ENCODE measurements at regions not wholly inside any gene's neighbourhood (a gene's known extent, or its start where the extent isn't known, plus 50 kb on each side); places are given as distances from the start of the nearest gene placed in this dataset.
"Not testable (repeated sequence)": the region's sequence is repeated elsewhere in the genome, so short reads cannot be mapped to it uniquely, and the experiment has no call there.

DNA sequence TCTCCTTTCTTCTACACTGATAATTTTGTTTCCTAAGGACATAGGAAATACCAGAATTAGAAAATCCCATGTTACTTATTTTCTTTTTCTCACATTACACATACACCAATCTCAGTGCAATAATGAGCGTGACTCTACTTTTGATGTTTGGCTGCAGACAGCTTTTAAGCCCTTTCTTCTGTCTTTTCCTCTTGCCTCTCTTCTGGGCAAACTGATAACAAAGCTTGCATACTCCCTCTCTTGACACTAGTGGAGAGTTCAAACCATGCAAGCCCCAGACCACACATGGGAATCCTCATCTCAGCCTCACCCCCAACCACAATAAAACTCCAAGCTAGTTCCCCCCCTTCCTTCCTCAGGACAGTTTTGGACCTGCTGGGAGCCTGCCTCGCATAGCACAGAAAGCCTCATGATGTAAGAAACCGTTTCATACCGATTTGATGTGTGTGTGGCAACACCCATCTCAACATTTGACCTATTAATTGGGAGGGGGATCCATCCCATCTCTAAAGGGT is 161.9 kb downstream of the EMP1 start:
- in situ Hi-C loops (cut with MboI; ENCODE audit: low pct_unique_long_range_greater_than_20kb, low sequenced_read_pairs): no loop called here
- DNase-seq: no peak

DNA sequence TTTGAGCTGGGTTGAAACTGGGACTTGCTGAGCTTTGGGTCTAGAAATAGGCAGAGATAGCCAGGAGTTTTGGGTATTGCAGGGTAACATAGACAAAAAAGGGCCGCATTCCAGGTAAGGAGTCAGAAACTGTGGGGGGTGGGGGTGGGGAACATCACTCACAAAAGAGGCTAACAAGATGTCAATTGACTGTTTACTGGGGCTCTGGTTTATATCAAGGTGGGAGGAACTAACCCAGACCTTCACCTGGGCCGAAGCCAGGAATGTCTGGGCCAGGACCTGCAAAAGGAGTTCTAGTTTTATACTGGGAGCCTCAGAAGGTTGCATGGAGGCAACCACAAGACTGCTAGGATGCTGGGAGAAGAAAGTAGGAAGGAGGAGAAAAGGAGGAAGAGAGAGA is 154.4 kb downstream of the EMP1 start:
- in situ Hi-C loops (cut with MboI; ENCODE audit: low pct_unique_long_range_greater_than_20kb, low sequenced_read_pairs): no loop called here
- no peak for DNase-seq

DNA sequence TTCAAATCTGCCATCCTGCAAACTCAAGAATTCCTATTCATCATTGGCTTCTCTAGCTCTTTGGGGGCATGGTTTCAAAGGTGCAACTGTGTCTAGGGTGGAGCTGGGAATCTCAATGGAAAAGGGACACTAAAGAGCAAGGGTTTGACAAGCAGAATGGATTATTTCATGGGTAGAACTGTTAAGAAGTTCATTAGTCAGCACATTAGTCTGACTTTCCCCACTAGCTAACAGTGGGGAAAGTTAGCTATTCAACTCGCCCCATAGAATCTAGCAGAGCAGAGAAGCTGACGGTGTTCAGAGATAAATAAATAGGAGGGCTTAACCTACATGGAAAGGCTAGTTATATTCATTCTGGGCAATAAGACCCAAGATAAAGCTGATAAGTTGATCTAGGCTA is 153.9 kb downstream of the EMP1 start:
- in situ Hi-C loops (cut with MboI; ENCODE audit: low pct_unique_long_range_greater_than_20kb, low sequenced_read_pairs): no loop called here
- DNase-seq: no peak

DNA sequence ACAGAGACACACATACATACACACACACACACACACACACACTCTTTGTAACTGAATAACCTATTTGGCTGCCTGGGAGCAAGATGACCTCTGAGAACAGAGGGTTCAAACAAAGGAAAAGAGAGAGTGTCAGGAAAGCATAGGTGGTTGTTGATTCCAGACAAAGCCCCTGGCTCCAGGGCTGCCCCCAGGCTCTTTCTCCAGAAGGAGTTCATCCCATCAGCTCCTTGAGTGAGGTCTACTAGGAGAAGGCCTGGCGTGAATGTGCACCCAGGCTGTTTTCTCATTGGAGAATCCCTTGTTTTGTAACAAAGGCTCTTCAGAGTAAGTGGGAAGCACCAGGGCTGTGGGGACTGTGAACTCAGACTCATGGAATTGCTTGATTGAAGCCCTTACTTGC is 151.9 kb downstream of the EMP1 start:
- in situ Hi-C loops (cut with MboI; ENCODE audit: low pct_unique_long_range_greater_than_20kb, low sequenced_read_pairs): no loop called here
- DNase-seq: no peak

DNA sequence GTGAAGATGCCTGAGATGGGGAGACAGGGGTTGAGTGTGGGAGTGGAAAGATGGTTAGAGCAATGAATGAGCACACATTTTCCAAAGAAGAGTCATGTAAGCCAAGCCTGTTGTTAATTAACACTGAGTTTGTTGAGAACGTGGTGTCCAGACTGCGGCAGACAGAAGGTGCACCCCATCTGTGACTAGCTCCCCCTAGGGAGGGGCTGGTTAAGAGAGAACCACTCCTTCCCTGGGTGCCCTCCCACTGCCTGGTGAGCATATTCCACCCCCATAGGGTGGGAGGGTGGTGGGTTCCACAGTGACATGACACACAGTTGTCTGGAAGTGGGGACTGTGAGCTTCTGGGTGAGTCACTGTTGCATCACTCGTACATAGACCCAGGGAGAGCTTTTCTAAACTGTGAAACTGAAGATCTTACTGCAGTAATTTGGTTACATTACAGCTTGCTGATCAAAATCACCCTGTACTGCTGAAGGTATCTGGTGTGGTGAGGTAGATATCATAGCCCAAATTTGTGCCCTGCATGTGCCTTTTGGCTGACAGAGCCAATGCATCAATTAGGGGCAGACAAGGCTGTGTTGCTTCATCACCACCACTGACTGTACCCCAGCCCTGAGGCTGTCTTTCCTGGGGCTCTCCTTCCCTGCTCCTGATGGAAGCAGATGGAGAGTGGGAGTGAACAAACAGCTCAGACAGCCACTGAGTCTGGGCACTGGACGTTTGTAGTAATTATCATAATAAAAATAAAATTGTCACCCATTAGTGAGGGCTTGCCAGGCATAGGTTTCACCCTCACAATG is 150.9 kb downstream of the EMP1 start:
- DNase-seq: no peak
- in situ Hi-C loops (cut with MboI; ENCODE audit: low pct_unique_long_range_greater_than_20kb, low sequenced_read_pairs): no loop called here

DNA sequence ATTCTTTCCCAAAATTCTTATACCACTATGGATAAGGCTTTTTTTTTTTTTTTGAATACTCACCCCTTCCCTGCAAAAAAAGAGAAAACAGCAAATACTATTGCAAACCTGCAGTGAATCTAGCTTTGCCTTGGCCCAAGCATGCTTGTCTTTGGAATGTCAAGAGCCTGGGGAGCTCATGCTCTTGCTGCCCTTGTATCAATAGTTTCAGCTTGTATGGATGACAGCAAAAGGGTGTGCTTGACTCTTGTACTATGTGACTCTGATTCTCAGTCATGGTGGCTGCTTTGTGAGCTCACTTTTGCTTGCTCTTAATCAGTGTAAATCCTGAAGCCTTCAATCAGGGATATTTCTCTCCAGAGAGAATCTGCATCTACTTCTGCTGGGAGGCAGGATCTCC is 149.2 kb downstream of the EMP1 start:
- in situ Hi-C loops (cut with MboI; ENCODE audit: low pct_unique_long_range_greater_than_20kb, low sequenced_read_pairs): no loop called here
- DNase-seq: no peak

DNA sequence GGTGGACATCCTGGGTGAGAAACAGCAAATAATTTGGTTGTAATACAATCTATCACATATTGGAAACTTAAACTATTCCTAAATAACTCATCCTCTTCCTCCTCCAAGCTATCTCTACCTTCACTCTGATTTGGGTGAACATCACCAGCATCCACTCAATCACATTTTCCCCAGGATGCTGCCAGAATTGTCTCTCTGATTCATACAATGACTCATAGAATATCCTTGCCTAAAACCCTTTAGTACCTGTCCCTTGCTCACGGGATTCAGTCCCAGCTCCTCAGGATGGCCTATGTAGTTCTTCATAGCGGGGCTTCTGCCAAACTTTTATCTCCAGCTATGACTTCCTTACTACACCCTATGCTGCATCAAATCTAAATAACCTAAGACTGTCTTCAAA is 146.8 kb downstream of the EMP1 start:
- in situ Hi-C loops (cut with MboI; ENCODE audit: low pct_unique_long_range_greater_than_20kb, low sequenced_read_pairs): no loop called here
- no peak for DNase-seq

DNA sequence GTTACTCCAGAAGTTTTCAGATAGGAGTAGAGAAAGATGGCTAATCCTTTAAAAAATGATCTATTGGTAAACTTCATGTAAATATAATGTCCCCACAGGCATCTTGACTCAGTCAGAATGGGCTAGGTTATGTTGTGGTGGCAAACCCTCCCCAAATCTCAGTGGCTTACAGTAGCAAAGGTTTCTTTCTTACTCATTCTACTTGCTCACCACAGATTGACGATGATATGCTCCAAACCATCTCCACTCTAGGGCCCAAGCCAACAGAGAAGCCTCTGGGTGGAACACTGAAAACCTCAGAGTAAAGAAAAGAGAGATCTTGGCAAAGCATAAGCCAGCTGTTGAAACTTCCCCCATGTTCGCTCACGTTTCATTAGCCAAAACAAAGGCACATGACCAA is 146.4 kb downstream of the EMP1 start:
- in situ Hi-C loops (cut with MboI; ENCODE audit: low pct_unique_long_range_greater_than_20kb, low sequenced_read_pairs): no loop called here
- DNase-seq: no peak

DNA sequence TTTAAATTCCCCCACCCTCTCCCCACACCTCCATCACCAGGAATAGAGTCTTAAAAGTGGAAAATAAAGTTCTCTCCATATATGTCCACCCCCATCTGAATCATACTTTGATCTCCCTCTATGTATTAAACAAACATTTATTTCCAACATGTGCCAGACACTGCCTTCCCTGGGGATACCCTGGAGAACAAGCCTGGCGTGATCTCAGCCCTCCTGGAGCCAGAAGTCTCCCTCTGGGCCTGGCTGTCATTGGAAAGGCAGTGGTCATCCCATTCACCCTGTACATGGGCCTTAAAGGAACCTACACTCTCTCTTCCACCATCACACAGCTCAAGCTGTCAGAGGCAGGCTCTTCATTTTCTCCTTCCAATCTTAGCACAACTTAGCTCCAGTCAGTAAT is 143.6 kb downstream of the EMP1 start:
- no peak for DNase-seq
- in situ Hi-C loops (cut with MboI; ENCODE audit: low pct_unique_long_range_greater_than_20kb, low sequenced_read_pairs): no loop called here

DNA sequence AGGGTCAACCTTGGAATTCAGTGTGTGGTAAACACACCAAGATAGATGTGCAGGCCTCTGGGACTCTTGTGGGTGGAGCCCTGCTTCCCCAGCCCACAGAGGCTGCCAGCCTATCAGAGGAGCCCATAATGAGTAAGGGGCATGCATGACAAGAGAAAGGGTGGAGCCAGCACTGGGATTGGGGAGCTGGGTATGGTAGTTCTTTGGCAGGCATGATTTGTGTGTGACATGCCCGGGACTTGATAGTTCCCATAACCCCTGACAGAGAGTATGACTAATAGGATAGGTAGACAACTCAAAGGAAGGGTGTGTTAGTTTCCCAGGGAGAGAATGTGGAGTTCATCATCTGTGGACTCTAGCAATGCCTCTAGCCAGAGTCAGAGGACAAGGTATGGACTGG is 143.0 kb downstream of the EMP1 start:
- no peak for DNase-seq
- in situ Hi-C loops (cut with MboI; ENCODE audit: low pct_unique_long_range_greater_than_20kb, low sequenced_read_pairs): no loop called here

DNA sequence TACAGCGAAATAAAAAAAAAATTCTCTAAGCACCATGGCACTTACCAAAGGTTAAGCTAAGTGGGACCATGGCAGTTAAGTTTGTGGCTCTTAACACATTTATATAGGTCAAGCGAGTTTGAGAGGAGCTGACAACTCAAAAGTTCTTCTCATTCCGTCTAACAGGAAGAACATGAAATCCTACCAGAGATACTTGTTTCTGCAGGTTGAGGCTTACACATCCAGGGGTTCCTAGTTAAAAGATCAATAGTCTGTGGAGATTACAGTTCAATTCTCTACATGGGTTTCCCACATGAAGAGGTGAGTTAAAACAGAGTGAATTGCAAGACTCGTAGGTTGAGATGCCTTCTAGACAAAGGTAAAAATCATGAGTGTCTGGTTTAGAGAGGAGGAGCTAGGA is 142.6 kb downstream of the EMP1 start:
- no peak for DNase-seq

DNA sequence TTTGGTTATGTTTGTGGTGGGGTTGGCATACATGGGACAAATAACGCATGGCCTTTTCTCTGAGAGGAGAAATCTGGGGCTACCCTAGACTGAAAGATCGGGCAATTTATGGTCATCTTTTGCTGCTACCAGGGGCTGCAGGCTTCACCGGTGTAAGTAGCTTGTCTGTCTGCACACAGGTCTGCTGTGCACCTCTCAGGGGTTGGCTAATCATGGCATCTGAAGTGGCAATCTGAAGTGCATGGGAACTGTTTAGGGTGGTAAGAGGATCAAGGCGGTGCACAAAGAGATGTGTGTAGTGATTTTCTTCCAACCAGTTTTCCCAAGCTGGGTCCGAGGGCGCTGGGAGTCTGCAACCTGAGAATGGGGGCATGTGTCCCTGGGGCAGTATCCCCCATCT is 141.3 kb downstream of the EMP1 start:
- in situ Hi-C loops (cut with MboI; ENCODE audit: low pct_unique_long_range_greater_than_20kb, low sequenced_read_pairs): no loop called here
- no peak for DNase-seq

More for the DNA sequence above, 142.6 kb downstream of the EMP1 start:
- in situ Hi-C loops (cut with MboI; ENCODE audit: low pct_unique_long_range_greater_than_20kb, low sequenced_read_pairs): no loop called here

DNA sequence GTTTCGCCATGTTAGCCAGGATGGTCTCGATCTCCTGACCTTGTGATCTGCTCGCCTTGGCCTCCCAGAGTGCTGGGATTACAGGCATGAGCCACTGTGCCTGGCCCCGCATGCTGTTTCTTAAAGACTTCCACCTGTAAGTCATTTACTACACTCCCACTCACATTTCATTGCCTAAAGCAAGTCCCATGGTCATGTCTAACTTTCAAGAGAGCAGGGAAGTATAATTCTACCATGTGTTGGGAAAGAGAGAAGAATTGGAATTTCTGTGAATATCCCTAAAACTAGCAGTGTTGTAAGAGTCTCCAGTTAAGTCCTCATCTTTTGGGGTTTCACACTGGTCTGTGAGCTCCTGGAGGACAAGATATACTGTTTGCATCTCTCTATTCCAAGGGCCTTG is 139.7 kb downstream of the EMP1 start:
- DNase-seq: no peak
- in situ Hi-C loops (cut with MboI; ENCODE audit: low pct_unique_long_range_greater_than_20kb, low sequenced_read_pairs): no loop called here

DNA sequence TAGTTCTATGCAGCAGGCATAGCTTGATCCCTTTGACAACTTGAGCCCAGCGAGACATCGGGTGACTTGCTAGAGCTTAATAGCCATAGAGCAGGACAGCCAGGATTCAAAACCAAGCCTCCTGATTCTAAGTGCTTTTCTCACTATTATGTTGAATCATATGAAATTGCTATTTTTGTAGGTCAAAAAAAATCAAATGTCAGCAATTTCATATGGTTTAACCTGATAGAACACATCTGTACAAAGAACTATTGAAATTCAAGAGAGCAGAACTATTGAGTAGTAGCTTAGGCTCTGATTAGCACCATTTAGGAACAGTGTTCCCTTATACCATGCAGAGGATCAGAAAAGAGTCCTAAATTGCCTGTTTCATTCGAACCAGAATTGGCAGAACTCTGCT is 132.0 kb downstream of the EMP1 start:
- in situ Hi-C loops (cut with MboI; ENCODE audit: low pct_unique_long_range_greater_than_20kb, low sequenced_read_pairs): no loop called here

DNA sequence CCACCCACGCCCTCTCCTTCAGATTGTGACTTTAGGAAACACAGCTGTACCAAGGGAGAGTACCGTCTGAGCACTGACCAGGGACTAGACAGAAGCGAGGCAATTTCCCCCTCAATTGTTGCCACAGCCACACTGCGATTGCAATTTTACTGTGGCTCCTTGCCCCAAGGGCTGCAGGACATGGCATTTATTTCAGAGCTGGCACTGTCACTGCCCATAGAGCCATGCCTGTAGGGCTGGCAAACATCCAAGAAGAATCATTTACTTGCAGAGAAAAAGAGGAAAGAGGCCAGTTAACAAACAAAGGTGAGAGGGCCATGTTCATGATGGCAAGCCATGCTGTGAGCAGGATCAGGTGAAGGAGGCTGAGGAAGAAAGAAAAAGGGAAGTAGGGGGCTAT is 129.6 kb downstream of the EMP1 start:
- no peak for DNase-seq
- in situ Hi-C loops (cut with MboI; ENCODE audit: low pct_unique_long_range_greater_than_20kb, low sequenced_read_pairs): no loop called here

More for the DNA sequence above, 132.0 kb downstream of the EMP1 start:
- DNase-seq: no peak

DNA sequence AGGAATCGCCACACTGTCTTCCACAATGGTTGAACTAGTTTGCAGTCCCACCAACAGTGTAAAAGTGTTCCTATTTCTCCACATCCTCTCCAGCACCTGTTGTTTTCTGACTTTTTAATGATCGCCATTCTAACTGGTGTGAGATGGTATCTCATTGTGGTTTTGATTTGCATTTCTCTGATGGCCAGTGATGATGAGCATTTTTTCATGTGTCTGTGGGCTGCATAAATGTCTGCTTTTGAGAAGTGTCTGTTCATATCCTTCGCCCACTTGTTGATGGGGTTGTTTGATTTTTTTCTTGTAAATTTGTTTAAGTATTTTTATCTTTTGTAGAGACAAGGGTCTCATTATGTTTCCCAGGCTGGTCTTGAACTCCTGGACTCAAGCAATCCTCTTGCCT is 128.5 kb downstream of the EMP1 start:
- DNase-seq; in situ Hi-C loops (cut with MboI; ENCODE audit: low pct_unique_long_range_greater_than_20kb, low sequenced_read_pairs): not testable (repeated sequence)

DNA sequence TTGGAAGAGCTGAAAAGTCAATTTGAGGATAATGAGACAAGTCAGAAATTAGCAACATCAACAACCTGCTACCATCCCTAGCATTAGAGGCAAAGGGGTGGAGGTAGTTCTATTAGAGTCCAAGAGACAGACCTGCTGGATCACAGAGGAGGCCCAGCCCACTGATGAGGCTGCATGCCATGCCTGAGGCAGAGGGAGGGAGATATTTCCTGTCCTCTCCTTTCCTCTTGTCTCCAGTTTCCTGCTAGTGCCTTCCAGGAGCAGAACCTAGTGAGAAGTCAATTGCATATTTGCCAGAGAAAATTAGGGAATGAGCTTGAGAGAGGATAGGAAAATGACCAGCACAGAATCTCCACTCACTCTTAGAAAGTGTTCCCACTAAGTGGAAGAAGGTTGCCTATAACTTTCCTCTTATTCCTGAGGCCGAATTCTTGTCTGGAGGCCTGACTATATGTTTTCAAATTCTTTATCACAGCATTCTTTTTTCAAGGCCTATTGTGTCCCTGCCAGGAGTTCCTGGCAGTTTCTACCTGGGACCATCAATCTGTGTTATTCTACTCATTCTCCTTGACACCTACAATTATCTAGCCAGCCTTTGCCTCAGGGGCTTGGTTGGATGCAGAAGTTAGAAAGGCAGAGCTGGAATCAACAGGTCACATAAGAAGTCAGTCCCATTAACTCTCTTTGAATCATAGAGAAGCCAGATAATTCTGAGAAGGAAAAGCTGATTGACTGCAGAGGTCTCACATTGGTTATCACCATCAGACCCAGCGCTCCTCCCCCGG is 121.9 kb downstream of the EMP1 start:
- in situ Hi-C loops (cut with MboI; ENCODE audit: low pct_unique_long_range_greater_than_20kb, low sequenced_read_pairs): no loop called here
- DNase-seq: no peak

DNA sequence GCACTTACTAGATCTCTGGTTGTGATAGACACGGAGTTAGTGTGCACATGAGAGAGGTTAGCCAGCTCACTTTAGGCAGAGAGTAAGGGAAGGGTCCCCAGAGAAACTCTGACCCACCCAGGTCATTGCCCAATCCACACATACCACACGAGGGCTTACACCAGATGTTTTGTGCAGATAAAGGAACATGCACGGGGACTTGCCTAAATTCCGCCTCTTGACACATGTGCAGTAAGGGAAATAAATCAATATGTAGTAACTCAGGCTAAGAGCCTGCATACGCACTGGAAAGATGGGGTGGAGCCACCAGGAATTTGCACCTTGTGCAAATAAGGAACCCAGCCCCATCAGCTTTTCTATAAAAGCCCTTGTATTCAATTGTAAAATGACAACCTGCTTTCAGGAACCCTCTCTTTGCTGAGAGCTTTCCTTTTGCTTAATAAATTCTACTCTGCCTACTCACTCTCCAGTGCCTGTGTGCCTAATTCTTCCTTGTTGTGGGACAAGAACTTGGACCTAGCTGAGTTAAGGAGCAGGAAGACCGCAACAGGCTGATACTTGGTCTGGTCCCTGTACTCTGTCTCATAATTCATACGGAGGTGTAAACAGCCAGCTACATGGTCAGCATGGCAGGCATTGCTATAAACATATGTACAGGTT is 120.2 kb downstream of the EMP1 start:
- peak; percentile 15 for DNase-seq
- in situ Hi-C loops (cut with MboI; ENCODE audit: low pct_unique_long_range_greater_than_20kb, low sequenced_read_pairs): no loop called here

DNA sequence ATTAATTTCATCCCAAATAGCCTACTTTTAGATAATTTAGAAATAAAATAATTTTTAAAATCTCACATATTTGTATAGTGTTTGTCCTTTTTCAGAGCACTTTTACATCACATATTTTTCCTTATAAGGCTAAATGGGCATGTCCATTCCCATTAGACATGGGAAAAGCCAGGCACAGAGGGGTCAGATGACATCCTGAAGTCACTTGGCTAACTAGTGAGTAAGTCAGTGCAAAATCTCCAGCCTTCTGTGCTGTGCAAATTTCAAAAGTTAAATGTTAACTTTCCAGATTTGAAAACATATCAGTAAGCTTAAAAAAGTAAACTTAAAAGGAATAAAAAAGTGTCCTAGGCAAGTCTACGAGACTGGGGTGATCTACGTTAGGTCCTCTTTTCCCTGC is 117.4 kb downstream of the EMP1 start:
- in situ Hi-C loops (cut with MboI; ENCODE audit: low pct_unique_long_range_greater_than_20kb, low sequenced_read_pairs): no loop called here
- DNase-seq: no peak

DNA sequence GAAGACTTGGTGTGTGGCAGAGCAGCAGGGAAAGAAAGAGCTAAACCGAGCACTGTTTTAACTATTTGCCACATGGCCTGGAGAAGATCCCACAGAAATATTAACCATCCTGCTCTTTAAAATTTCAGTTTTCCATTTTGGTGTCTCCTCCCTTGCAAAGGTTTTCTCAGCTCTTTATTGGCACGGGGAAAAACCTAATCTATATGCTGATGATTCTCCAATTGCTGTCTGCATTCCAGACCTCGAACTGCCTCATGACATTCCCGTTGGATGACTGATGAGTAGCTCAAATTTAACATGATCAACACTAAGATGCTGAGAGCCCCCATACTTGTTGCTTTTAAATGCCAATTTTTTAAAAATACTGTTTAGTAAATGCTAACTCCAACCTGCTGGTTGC is 115.0 kb downstream of the EMP1 start:
- in situ Hi-C loops (cut with MboI; ENCODE audit: low pct_unique_long_range_greater_than_20kb, low sequenced_read_pairs): no loop called here
- DNase-seq: no peak
